GM18951 (cell line): ENCODE measurements at regions not wholly inside any gene's neighbourhood (a gene's known extent, or its start where the extent isn't known, plus 50 kb on each side); places are given as distances from the start of the nearest gene placed in this dataset.

Source experiments
- POLR2A ChIP-seq: IDR thresholded peaks from 4 replicates; pipeline ENCODE4 v1.6.1; 2011; ENCODE audit warnings: mild to moderate bottlenecking; ENCODE audit not compliant: insufficient read length, insufficient read depth; ENCODE audit errors: extremely low read depth
- in situ Hi-C: fragments of 300-500 bp; cut with MboI; formaldehyde crosslinking; loops from one replicate; pipeline ENCODE4 v1.12.0; 2022; ENCODE audit warnings: low sequenced_read_pairs, mixed read lengths, inconsistent platforms; ENCODE audit not compliant: unreplicated experiment

GRCh38 chr3:177959188-177959587 is 577.0 kb upstream of the KCNMB2 start:
- in situ Hi-C loops: no loop called here
- TF ChIP-seq POLR2A: no peak

GRCh38 chr3:177960014-177960413 is 576.2 kb upstream of the KCNMB2 start:
- no peak for TF ChIP-seq POLR2A
- in situ Hi-C loops: no loop called here

- in situ Hi-C loops: no loop called here
- no peak for TF ChIP-seq POLR2A
Observed at GRCh38 chr3:177960722-177961121, 575.5 kb upstream of the KCNMB2 start.

- in situ Hi-C loops: no loop called here
Observed at GRCh38 chr3:177961784-177962183, 574.5 kb upstream of the KCNMB2 start.

GRCh38 chr3:177966493-177966892 is 569.7 kb upstream of the KCNMB2 start:
- in situ Hi-C loops: no loop called here
- no peak for TF ChIP-seq POLR2A

More at GRCh38 chr3:177961784-177962183, 574.5 kb upstream of the KCNMB2 start:
- no peak for TF ChIP-seq POLR2A

- TF ChIP-seq POLR2A: no peak
- in situ Hi-C loops: no loop called here
Observed at GRCh38 chr3:177968891-177969290, 567.3 kb upstream of the KCNMB2 start.

GRCh38 chr3:177973241-177973840 is 562.9 kb upstream of the KCNMB2 start:
- in situ Hi-C loops: no loop called here
- TF ChIP-seq POLR2A: no peak

GRCh38 chr3:177976241-177976640 is 560.0 kb upstream of the KCNMB2 start:
- TF ChIP-seq POLR2A: no peak
- in situ Hi-C loops: no loop called here

- TF ChIP-seq POLR2A: no peak
- in situ Hi-C loops: no loop called here
Observed at GRCh38 chr3:177976866-177977265, 559.4 kb upstream of the KCNMB2 start.

- in situ Hi-C loops: no loop called here
- TF ChIP-seq POLR2A: no peak
Observed at GRCh38 chr3:177977381-177978158, 558.7 kb upstream of the KCNMB2 start.

- in situ Hi-C loops: no loop called here
- no peak for TF ChIP-seq POLR2A
Observed at GRCh38 chr3:177978946-177979345, 557.3 kb upstream of the KCNMB2 start.

- no peak for TF ChIP-seq POLR2A
- in situ Hi-C loops: no loop called here
Observed at GRCh38 chr3:177979703-177980102, 556.5 kb upstream of the KCNMB2 start.

GRCh38 chr3:177981576-177981975 is 554.7 kb upstream of the KCNMB2 start:
- no peak for TF ChIP-seq POLR2A
- in situ Hi-C loops: no loop called here

GRCh38 chr3:177982034-177982433 is 554.2 kb upstream of the KCNMB2 start:
- in situ Hi-C loops: no loop called here
- no peak for TF ChIP-seq POLR2A
